SJCRH30 (cell line): ENCODE measurements at regions not wholly inside any gene's neighbourhood (a gene's known extent, or its start where the extent isn't known, plus 50 kb on each side); places are given as distances from the start of the nearest gene placed in this dataset.
"Not testable (repeated sequence)": the region's sequence is repeated elsewhere in the genome, so short reads cannot be mapped to it uniquely, and the experiment has no call there.

ENCODE experiments used
- DNase-seq, 2 experiments: peaks; one replicate each; pipeline ENCODE4 v3.0.0-alpha.2; 2015 to 2020
- H3K27ac ChIP-seq: fragments of 250-450 bp; sonication (Bioruptor Pico); 2 replicates; pipeline ENCODE4 v1.5.1; 2020; ENCODE audit warnings: mild to moderate bottlenecking, moderate library complexity
- H3K27me3 ChIP-seq: fragments of 250-450 bp; sonication (Bioruptor Pico); 2 replicates; pipeline ENCODE4 v1.5.1; 2020; ENCODE audit warnings: mild to moderate bottlenecking, moderate library complexity
- H3K36me3 ChIP-seq: fragments of 250-450 bp; sonication (Bioruptor Pico); 2 replicates; pipeline ENCODE4 v1.5.1; 2020; ENCODE audit warnings: mild to moderate bottlenecking, moderate library complexity
- H3K4me1 ChIP-seq: fragments of 250-450 bp; sonication (Bioruptor Pico); 2 replicates; pipeline ENCODE4 v1.5.1; 2020; ENCODE audit warnings: mild to moderate bottlenecking, moderate library complexity
- H3K4me3 ChIP-seq: fragments of 250-450 bp; sonication (Bioruptor Pico); 2 replicates; pipeline ENCODE4 v1.5.1; 2020; ENCODE audit warnings: mild to moderate bottlenecking, moderate library complexity
- H3K9me3 ChIP-seq: fragments of 250-450 bp; sonication (Bioruptor Pico); replicated peaks from 2 replicates; pipeline ENCODE4 v1.5.1; 2020; ENCODE audit warnings: mild to moderate bottlenecking, moderate library complexity

- Histone ChIP-seq H3K4me3 (no peak overlapping the region), H3K36me3 (no peaks in the 10 kb centered on the region), H3K9me3 (no peaks in the 10 kb centered on the region; the same call in 1 of the 2 replicates), H3K27ac (no peak overlapping the region), H3K4me1 (no peaks in the 10 kb centered on the region), H3K27me3 (no peaks in the 10 kb centered on the region)
- no peak for DNase-seq
Measured at GRCh38 chr1:219088778-219089557, 84.7 kb upstream of the LYPLAL1 start.

DNA sequence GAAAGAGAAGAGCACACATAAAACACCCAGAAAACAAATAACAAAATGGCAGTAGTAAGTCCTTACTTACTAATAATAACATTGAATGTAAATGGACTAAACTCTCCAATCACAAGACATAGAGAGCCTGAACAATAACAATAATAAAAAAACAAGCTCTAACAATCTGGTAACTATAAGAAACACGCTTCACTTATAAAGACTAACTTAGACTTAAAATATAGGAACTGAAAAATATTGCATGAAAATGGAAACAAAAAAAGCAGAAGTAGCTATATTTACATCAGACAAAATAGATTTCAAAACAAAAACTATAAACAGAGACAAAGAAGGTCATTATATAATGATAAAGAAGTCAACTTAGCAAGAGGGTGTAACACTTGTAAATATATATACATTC, 83.1 kb upstream of the LYPLAL1 start:
- Histone ChIP-seq H3K27ac (no peak overlapping the region), H3K27me3 (no peaks in the 10 kb centered on the region), H3K4me1 (no peaks in the 10 kb centered on the region), H3K36me3 (no peaks in the 10 kb centered on the region), H3K4me3 (no peak overlapping the region), H3K9me3 (no peaks in the 10 kb centered on the region; the same call in 1 of the 2 replicates)
- DNase-seq = no peak

- H3K27ac ChIP-seq = no peak overlapping the region
- H3K36me3 ChIP-seq = no peaks in the 10 kb centered on the region
- no peaks in the 10 kb centered on the region; the same call in 1 of the 2 replicates for H3K9me3 ChIP-seq
- H3K4me3 ChIP-seq = no peak overlapping the region
- no peaks in the 10 kb centered on the region for H3K4me1 ChIP-seq
- no peak for DNase-seq
- H3K27me3 ChIP-seq = no peaks in the 10 kb centered on the region
Measured at GRCh38 chr1:219092206-219092605, 81.5 kb upstream of the LYPLAL1 start.

- no peaks in the 10 kb centered on the region for H3K36me3 ChIP-seq
- H3K27me3 ChIP-seq = 0 out of 2 replicates have a peak, but pooled peaks cover 3% of the 10 kb centered on the region
- H3K27ac ChIP-seq = no peak overlapping the region
- 0 out of 2 replicates have a peak, but pooled peaks cover 4% of the 10 kb centered on the region for H3K9me3 ChIP-seq
- no peaks in the 10 kb centered on the region; the same call in 1 of the 2 replicates for H3K4me1 ChIP-seq
- DNase-seq = no peak
- H3K4me3 ChIP-seq = no peak overlapping the region
Measured at GRCh38 chr1:219099307-219099706, 74.4 kb upstream of the LYPLAL1 start.

DNA sequence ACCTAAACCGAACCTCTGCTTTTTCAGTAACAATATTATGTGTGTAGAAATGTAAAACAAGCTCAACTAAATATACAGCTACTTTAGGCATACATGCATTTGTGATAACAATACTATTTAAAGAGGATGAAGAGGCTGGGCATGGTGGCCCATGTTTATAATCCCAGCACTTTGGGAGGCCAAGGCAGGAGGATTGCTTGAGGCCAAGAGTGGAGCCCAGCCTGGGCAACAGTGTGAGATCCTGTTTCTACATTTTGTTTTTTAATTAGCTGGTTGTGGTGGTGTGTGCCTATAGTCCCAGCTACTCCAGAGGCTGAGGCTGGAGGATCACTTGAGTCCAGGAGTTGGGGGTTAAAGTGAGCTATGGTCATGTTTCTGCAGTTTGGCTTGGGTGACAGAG, 73.6 kb upstream of the LYPLAL1 start:
- H3K27ac ChIP-seq = no peak overlapping the region
- H3K4me1 ChIP-seq = no peaks in the 10 kb centered on the region; the same call in 1 of the 2 replicates
- no peak overlapping the region for H3K4me3 ChIP-seq
- H3K9me3 ChIP-seq = 0 out of 2 replicates have a peak, but pooled peaks cover 4% of the 10 kb centered on the region
- H3K27me3 ChIP-seq = 0 out of 2 replicates have a peak, but pooled peaks cover 3% of the 10 kb centered on the region
- no peak for DNase-seq
- no peaks in the 10 kb centered on the region for H3K36me3 ChIP-seq

- not testable (repeated sequence) for H3K4me1 ChIP-seq, H3K27ac ChIP-seq, H3K36me3 ChIP-seq, H3K27me3 ChIP-seq, DNase-seq, H3K4me3 ChIP-seq, H3K9me3 ChIP-seq
Measured at GRCh38 chr1:219102466-219102865, 71.2 kb upstream of the LYPLAL1 start.

DNA sequence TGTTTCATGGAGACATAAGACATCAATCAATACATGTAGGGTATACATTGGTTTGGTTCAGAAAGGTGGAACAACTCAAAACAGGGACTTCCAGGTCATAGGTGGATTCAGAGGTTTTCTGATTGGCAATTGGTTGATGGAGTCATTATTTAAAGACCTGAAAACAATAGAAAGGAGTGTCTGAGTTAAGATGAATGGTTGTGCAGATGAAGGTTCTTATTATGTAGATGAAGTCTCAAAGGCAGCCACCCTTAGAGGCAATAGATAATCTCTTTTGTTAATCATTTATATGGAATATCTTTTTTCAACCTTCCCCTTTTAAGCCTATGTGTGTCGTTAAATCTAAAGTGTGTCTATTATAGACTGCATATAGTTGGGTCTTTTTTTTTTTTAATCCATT, 67.8 kb upstream of the LYPLAL1 start:
- Histone ChIP-seq H3K4me1 (no peaks in the 10 kb centered on the region; the same call in 1 of the 2 replicates), H3K36me3 (no peaks in the 10 kb centered on the region; the same call in 1 of the 2 replicates), H3K4me3 (no peak overlapping the region), H3K9me3 (0 out of 2 replicates have a peak, but pooled peaks cover 7% of the 10 kb centered on the region), H3K27me3 (0 out of 2 replicates have a peak, but pooled peaks cover 3% of the 10 kb centered on the region), H3K27ac (no peak overlapping the region)
- DNase-seq = no peak

GRCh38 chr1:219109424-219110018, 64.2 kb upstream of the LYPLAL1 start:
- no peaks in the 10 kb centered on the region for H3K4me1 ChIP-seq

DNA sequence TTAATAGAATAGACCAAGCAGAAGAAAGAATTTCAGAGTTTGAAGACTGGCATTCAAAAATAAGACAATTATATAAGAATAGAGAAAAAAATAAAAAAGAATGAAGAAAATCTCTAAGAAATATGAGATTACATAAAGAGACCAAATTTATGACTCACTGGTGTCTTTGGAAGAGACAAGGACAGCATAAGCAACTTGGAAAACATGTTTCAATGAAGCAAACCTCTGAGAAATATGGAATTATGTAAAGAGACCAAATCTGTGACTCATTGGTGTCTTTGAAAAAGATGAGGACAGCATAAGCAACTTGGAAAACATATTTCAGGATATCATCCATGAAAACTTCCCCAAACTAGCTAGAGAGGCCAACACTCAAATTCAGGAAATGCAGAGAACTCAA, 60.4 kb upstream of the LYPLAL1 start:
- Histone ChIP-seq H3K9me3 (peaks cover 4% of the 10 kb centered on the region; the same call in 1 of the 2 replicates), H3K27me3 (no peaks in the 10 kb centered on the region), H3K36me3 (no peaks in the 10 kb centered on the region), H3K27ac (no peak overlapping the region), H3K4me3 (no peak overlapping the region), H3K4me1 (no peaks in the 10 kb centered on the region)
- no peak for DNase-seq

More at GRCh38 chr1:219109424-219110018, 64.2 kb upstream of the LYPLAL1 start:
- Histone ChIP-seq H3K4me3 (no peak overlapping the region), H3K27me3 (no peaks in the 10 kb centered on the region), H3K9me3 (peaks cover 8% of the 10 kb centered on the region; the same call in 1 of the 2 replicates), H3K27ac (no peak overlapping the region), H3K36me3 (no peaks in the 10 kb centered on the region; the same call in 1 of the 2 replicates)
- no peak for DNase-seq

GRCh38 chr1:219114014-219114413, 59.7 kb upstream of the LYPLAL1 start:
- Histone ChIP-seq H3K9me3 (peaks cover 4% of the 10 kb centered on the region; the same call in 1 of the 2 replicates), H3K4me3 (no peak overlapping the region), H3K27ac (no peak overlapping the region), H3K27me3 (no peaks in the 10 kb centered on the region), H3K36me3 (no peaks in the 10 kb centered on the region), H3K4me1 (no peaks in the 10 kb centered on the region)
- no peak for DNase-seq

- no peak for DNase-seq
- no peaks in the 10 kb centered on the region for H3K4me1 ChIP-seq
- H3K27me3 ChIP-seq = no peaks in the 10 kb centered on the region
- H3K4me3 ChIP-seq = no peak overlapping the region
- no peak overlapping the region for H3K27ac ChIP-seq
- no peaks in the 10 kb centered on the region for H3K9me3 ChIP-seq
- H3K36me3 ChIP-seq = no peaks in the 10 kb centered on the region
Measured at GRCh38 chr1:219119839-219120238, 53.8 kb upstream of the LYPLAL1 start.

- Histone ChIP-seq H3K27me3 (no peaks in the 10 kb centered on the region), H3K4me1 (no peaks in the 10 kb centered on the region), H3K4me3 (no peak overlapping the region), H3K27ac (no peak overlapping the region), H3K36me3 (no peaks in the 10 kb centered on the region), H3K9me3 (no peaks in the 10 kb centered on the region)
- no peak for DNase-seq
Measured at GRCh38 chr1:219120624-219121544, 52.8 kb upstream of the LYPLAL1 start.

DNA sequence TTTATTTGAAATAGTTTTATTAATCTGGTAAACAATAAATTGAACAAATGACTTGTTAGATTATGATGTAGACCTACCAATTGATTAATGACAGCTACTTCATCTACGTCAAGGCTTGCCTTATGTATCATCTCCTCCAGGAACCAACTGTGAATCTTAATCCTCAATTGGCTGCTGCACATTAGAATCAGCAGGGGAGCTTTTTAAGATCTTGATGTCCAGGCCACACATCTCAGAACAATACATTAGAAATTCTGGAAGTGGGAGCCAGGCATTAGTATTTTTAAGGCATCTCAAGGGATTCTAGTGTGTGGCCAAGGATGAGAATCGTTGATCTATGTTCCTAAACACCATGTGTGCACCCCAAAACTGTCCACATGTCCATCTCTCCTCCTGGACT, 52.0 kb upstream of the LYPLAL1 start:
- no peaks in the 10 kb centered on the region for H3K9me3 ChIP-seq
- no peaks in the 10 kb centered on the region for H3K27me3 ChIP-seq
- H3K27ac ChIP-seq = no peak overlapping the region
- no peaks in the 10 kb centered on the region for H3K36me3 ChIP-seq
- H3K4me1 ChIP-seq = no peaks in the 10 kb centered on the region; the same call in 1 of the 2 replicates
- DNase-seq = no peak
- H3K4me3 ChIP-seq = no peak overlapping the region

GRCh38 chr1:219123036-219123435, 50.6 kb upstream of the LYPLAL1 start:
- H3K4me1 ChIP-seq = no peaks in the 10 kb centered on the region; the same call in 1 of the 2 replicates
- no peaks in the 10 kb centered on the region for H3K36me3 ChIP-seq
- H3K27me3 ChIP-seq = no peaks in the 10 kb centered on the region
- DNase-seq = peak in 1 of 2 experiments; percentile 47
- peak overlapping the region; percentile 5; the same call in 1 of the 2 replicates for H3K27ac ChIP-seq
- peak overlapping the region; percentile 3; the same call in 1 of the 2 replicates for H3K4me3 ChIP-seq
- H3K9me3 ChIP-seq = no peaks in the 10 kb centered on the region
